ENCODE measurements at regions not wholly inside any gene's neighbourhood (a gene's known extent, or its start where the extent isn't known, plus 50 kb on each side); places are given as distances from the start of the nearest gene placed in this dataset.

GRCh38 chr7:101729241-101729883 lies 88.1 kb upstream of the CUX1 start:
- POLR2A ChIA-PET = no interaction called here
- H3K4me1 Mint-ChIP-seq = peaks cover 4% of the 10 kb centered on the region
- DNase-seq = no peak

More at GRCh38 chr7:101729241-101729883, 88.1 kb upstream of the CUX1 start:
- Histone ChIP-seq H3K36me3 (replicated peaks in 1 of 2; ENCODE audit: control extremely low read depth in 1 of 2, control insufficient read depth in 1 of 2, extremely low read depth in 1 of 2, insufficient read depth in 2 of 2, low read length in 1 of 2) (no peaks in the 10 kb centered on the region), H3K79me2 (ENCODE audit: control insufficient read depth, insufficient read depth, low read length) (no peaks in the 10 kb centered on the region), H2AFZ (ENCODE audit: insufficient read depth, low read depth, low read length, poor library complexity, severe bottlenecking) (no peak overlapping the region), H3K9me3 (ENCODE audit: control extremely low read depth in 1 of 3, control insufficient read depth in 2 of 3, insufficient read depth in 1 of 3, low read length in 2 of 3) (peaks cover 0 to 3% (median 0%) of the 10 kb centered on the region in 3 donors), H4K20me1 (ENCODE audit: control insufficient read depth, insufficient read depth, low read length, poor library complexity, severe bottlenecking) (no peaks in the 10 kb centered on the region), H3K27me3 (replicated peaks in 1 of 4; ENCODE audit: control extremely low read depth in 1 of 4, control insufficient read depth in 3 of 4, insufficient read depth in 4 of 4, low read length in 3 of 4) (no peaks in the 10 kb centered on the region), H3K4me1 (ENCODE audit: control insufficient read depth in 2 of 2, insufficient read depth in 2 of 2, low read length in 2 of 2) (peaks cover 0 to 5% of the 10 kb centered on the region in 2 donors), H3K4me2 (replicated peaks; ENCODE audit: low read depth, low read length, poor library complexity, severe bottlenecking) (no peak overlapping the region), H3K27ac (ENCODE audit: low read length in 2 of 2) (no peak overlapping the region), H3K4me3 (ENCODE audit: control extremely low read depth in 1 of 5, extremely low read depth in 1 of 5, insufficient read depth in 1 of 5, low read depth in 2 of 5, low read length in 4 of 5) (no peak overlapping the region), H3K9ac (ENCODE audit: low read length) (no peak overlapping the region)
- 93% methylated on average over 14 of the region's 15 CpGs for WGBS (ENCODE audit: insufficient coverage)
- intact Hi-C loops (cut with micrococcal nuclease) = no loop called here
- Mint-ChIP-seq H3K27ac (no peak overlapping the region), H3K4me3 (no peak overlapping the region), H3K27me3 (peaks cover 6% of the 10 kb centered on the region), H3K9me3 (ENCODE audit: insufficient read depth) (no peaks in the 10 kb centered on the region)
- no peak for TF ChIP-seq EZH2 (IDR thresholded peaks at IDR 0.05; ENCODE audit: borderline replicate concordance, insufficient read depth, low read depth, low read length, poor library complexity, severe bottlenecking)
- TF ChIP-seq CTCF (IDR thresholded peaks at IDR 0.05) = no peak
- no peak for ATAC-seq (ENCODE audit: low read depth)
- CTCF ChIA-PET = no interaction called here
